Suprapubic skin (tissue), 3 donors: ENCODE measurements at regions not wholly inside any gene's neighbourhood (a gene's known extent, or its start where the extent isn't known, plus 50 kb on each side); places are given as distances from the start of the nearest gene placed in this dataset.

Source experiments
- POLR2AphosphoS5 ChIP-seq, 3 donors: sonication (generic); formaldehyde crosslinking; IDR thresholded peaks; one replicate each; pipeline ENCODE4 v1.6.1; 2017; ENCODE audit warnings: antibody characterized with exemption in 3 of 3
- TF ChIP-seq, protein P1 (sequence below), 2 donors: fragments of 200-600 bp in 1 of 2; fragments of 450-650 bp in 1 of 2; sonication (generic) in 1 of 2; IDR thresholded peaks; one replicate each; pipeline ENCODE4 v1.5.1; 2016 to 2019; ENCODE audit warnings: antibody characterized with exemption in 2 of 2, mild to moderate bottlenecking in 1 of 2, moderate library complexity in 1 of 2

DNA sequence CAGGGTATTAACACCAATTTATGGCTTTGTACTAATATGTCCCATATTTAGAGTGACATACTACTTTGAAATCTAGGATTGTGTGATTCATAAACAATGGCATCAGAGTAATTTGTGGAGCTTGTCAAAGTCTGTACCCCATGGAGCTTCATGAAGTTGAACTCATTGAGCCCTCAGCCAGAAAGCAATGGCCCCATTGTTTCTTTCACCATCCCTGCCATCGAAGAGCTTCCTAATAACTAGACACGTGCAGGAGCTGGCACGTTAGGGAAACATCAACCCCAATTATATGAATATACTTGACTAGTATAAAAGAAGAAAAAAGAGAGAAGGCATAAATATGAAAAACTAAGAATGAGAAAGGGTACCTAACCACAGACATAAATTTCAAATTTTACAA is 206.6 kb downstream of the CXCL12 start:
- no peak for TF ChIP-seq POLR2AphosphoS5 (IDR thresholded peaks at IDR 0.05)
- TF ChIP-seq, protein P1, sequence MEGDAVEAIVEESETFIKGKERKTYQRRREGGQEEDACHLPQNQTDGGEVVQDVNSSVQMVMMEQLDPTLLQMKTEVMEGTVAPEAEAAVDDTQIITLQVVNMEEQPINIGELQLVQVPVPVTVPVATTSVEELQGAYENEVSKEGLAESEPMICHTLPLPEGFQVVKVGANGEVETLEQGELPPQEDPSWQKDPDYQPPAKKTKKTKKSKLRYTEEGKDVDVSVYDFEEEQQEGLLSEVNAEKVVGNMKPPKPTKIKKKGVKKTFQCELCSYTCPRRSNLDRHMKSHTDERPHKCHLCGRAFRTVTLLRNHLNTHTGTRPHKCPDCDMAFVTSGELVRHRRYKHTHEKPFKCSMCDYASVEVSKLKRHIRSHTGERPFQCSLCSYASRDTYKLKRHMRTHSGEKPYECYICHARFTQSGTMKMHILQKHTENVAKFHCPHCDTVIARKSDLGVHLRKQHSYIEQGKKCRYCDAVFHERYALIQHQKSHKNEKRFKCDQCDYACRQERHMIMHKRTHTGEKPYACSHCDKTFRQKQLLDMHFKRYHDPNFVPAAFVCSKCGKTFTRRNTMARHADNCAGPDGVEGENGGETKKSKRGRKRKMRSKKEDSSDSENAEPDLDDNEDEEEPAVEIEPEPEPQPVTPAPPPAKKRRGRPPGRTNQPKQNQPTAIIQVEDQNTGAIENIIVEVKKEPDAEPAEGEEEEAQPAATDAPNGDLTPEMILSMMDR (IDR thresholded peaks at IDR 0.05) = no peak
